Activated CD4-positive, alpha-beta T cell treated with anti-CD3 and anti-CD28 coated beads for 36 hours (primary cell): ENCODE measurements at regions not wholly inside any gene's neighbourhood (a gene's known extent, or its start where the extent isn't known, plus 50 kb on each side); places are given as distances from the start of the nearest gene placed in this dataset.

Source experiments
- ATAC-seq: fragments of 200-7000 bp; cut with Tn5 transposase; one replicate; pipeline ENCODE4 v1.10.0; 2021; ENCODE audit warnings: mild to moderate bottlenecking, moderate library complexity
- CTCF ChIA-PET: fragments of 350-600 bp; sonication (Branson Sonifier 250); formaldehyde crosslinking; loops from one replicate; lab custom pipeline; 2021; ENCODE audit warnings: antibody characterized with exemption; lab: Charles Lee
- POLR2A ChIA-PET: fragments of 350-600 bp; sonication (Branson Sonifier 250); formaldehyde crosslinking; loops from one replicate; lab custom pipeline; 2021; ENCODE audit warnings: antibody characterized with exemption, inconsistent platforms; lab: Charles Lee
- DNase-seq: peaks from one replicate; pipeline ENCODE4 v3.0.0-alpha.2; 2020
- H3K27ac Mint-ChIP-seq: one replicate; pipeline ENCODE4 v1.8.0; 2021; ENCODE audit warnings: mixed read lengths
- H3K27me3 Mint-ChIP-seq: one replicate; pipeline ENCODE4 v1.8.0; 2021; ENCODE audit warnings: mixed read lengths
- H3K36me3 Mint-ChIP-seq: one replicate; pipeline ENCODE4 v1.8.0; 2021; ENCODE audit warnings: low read depth, mixed read lengths
- H3K4me1 Mint-ChIP-seq: one replicate; pipeline ENCODE4 v1.8.0; 2021; ENCODE audit warnings: mixed read lengths
- H3K4me3 Mint-ChIP-seq: one replicate; pipeline ENCODE4 v1.8.0; 2021; ENCODE audit warnings: mild to moderate bottlenecking, moderate library complexity, mixed read lengths
- H3K9me3 Mint-ChIP-seq: one replicate; pipeline ENCODE4 v1.8.0; 2021; ENCODE audit warnings: low read depth, mixed read lengths
- intact Hi-C, 2 experiments: fragments of 100-400 bp; cut with DNase I in 1 of 2; cut with micrococcal nuclease in 1 of 2; formaldehyde crosslinking; loops; one replicate each; pipeline versions ENCODE4 v1.14.2 to v1.15.1; 2022 to 2024; cut with DNase I, micrococcal nuclease

- H3K4me1 Mint-ChIP-seq: peaks cover 45% of the 10 kb centered on the region
- ChIA-PET CTCF (interaction anchor here (0.6 to 4.9 kb wide), 16 partner anchors 18 to 347 kb away, joined by 3 to 44 read pairs (median 3); no protein-coding TSS in a partner anchor), POLR2A (no interaction called here)
- no peak overlapping the region for H3K4me3 Mint-ChIP-seq
- H3K36me3 Mint-ChIP-seq: peaks cover 2% of the 10 kb centered on the region
- peaks cover 2% of the 10 kb centered on the region for H3K9me3 Mint-ChIP-seq
- ATAC-seq (no peak), DNase-seq (no peak)
- no peak overlapping the region for H3K27ac Mint-ChIP-seq
- no peaks in the 10 kb centered on the region for H3K27me3 Mint-ChIP-seq
- intact Hi-C loops: loop anchor here (1.0 to 10.0 kb wide), 10 partner anchors 44 to 739 kb away; partner anchors contain the start of gene FYN (in 2 of the 2)
These were observed 56.1 kb upstream of the CCN6 start for GRCh38 chr6:111997853-111998208.

DNA sequence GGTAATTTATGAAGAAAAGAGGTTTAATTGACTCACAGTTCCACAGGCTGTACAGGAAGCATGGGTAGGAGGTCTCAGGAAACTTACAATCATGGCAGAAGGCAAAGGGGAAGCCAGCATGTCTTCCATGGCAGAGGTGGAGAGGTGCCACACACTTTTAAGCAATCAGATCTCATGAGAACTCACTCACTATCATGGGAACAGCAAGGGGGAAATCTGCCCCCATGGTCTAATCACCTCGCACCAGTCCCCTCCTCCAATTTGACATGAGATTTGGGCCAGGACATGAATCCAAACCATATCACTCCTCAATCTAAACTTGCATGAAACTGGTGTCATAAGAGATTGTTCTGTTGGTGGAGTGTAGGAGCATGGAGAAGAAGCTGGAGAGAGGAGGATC, 51.6 kb upstream of the CCN6 start:
- H3K4me3 Mint-ChIP-seq: no peak overlapping the region
- H3K4me1 Mint-ChIP-seq: peaks cover 5% of the 10 kb centered on the region
- H3K27ac Mint-ChIP-seq: no peak overlapping the region
- intact Hi-C loops: no loop called here
- ChIA-PET CTCF (interaction anchor here (0.9 kb wide), 1 partner anchor 29 kb away, joined by 3 read pairs; no protein-coding TSS in a partner anchor), POLR2A (no interaction called here)
- DNase-seq: no peak
- peaks cover 2% of the 10 kb centered on the region for H3K36me3 Mint-ChIP-seq
- no peaks in the 10 kb centered on the region for H3K27me3 Mint-ChIP-seq
- ATAC-seq: no peak
- peaks cover 2% of the 10 kb centered on the region for H3K9me3 Mint-ChIP-seq
